HepG2 (cell line): ENCODE measurements at regions not wholly inside any gene's neighbourhood (a gene's known extent, or its start where the extent isn't known, plus 50 kb on each side); places are given as distances from the start of the nearest gene placed in this dataset.

ENCODE experiments used
- ELF3 ChIP-seq: IDR thresholded peaks from 2 replicates; pipeline ENCODE4 v1.6.1; 2016; ENCODE audit warnings: missing genetic modification reagents, missing compliant biosample characterization
- ETS1 ChIP-seq: sonication (generic); formaldehyde crosslinking; IDR thresholded peaks from 2 replicates; pipeline ENCODE4 v1.4.0; 2020; ENCODE audit warnings: missing genetic modification reagents
- FOXA1 ChIP-seq, 2 experiments: fragments of 450-650 bp in 1 of 2; sonication (generic) in 1 of 2; formaldehyde crosslinking in 1 of 2; IDR thresholded peaks; 2 replicates each; pipeline versions ENCODE4 v1.4.0 to v1.6.1; 2016 to 2020; ENCODE audit warnings: missing genetic modification reagents in 1 of 2
- FOXA3 ChIP-seq: IDR thresholded peaks from 2 replicates; pipeline ENCODE4 v1.6.1; 2016; ENCODE audit warnings: missing genetic modification reagents, missing compliant biosample characterization
- FOXP1 ChIP-seq, 2 experiments: fragments of 450-650 bp in 1 of 2; IDR thresholded peaks; 2 replicates each; pipeline ENCODE4 v1.6.1; 2017 to 2018; ENCODE audit warnings: antibody characterized with exemption in 1 of 2
- GABPA ChIP-seq, 2 experiments: IDR thresholded peaks; 2 replicates each; pipeline ENCODE4 v1.6.1; 2011 to 2016; ENCODE audit warnings: low read depth in 2 of 2, low read length in 1 of 2, missing biosample characterization in 1 of 2, missing genetic modification characterization in 1 of 2
- HNRNPH1 ChIP-seq: fragments of 200-400 bp; formaldehyde crosslinking; optimal IDR thresholded peaks from 2 replicates; pipeline ENCODE3; 2017; ENCODE audit warnings: mild to moderate bottlenecking, low read depth, low read length
- KIAA2018 ChIP-seq: sonication (generic); formaldehyde crosslinking; IDR thresholded peaks from 2 replicates; pipeline ENCODE4 v1.5.0; 2020; ENCODE audit warnings: mild to moderate bottlenecking, missing genetic modification reagents, borderline replicate concordance
- MAFF ChIP-seq: IDR thresholded peaks from 2 replicates; pipeline ENCODE4 v1.6.1; 2011; ENCODE audit warnings: low read depth, low read length, improper control_type of control experiment
- NR2C2 ChIP-seq: sonication (generic); formaldehyde crosslinking; IDR thresholded peaks from 2 replicates; pipeline ENCODE4 v1.4.0; 2020; ENCODE audit warnings: missing genetic modification reagents, mild to moderate bottlenecking, moderate library complexity, borderline replicate concordance
- NR2F1 ChIP-seq, 2 experiments: fragments of 450-650 bp in 1 of 2; formaldehyde crosslinking in 1 of 2; IDR thresholded peaks; 2 replicates each; pipeline versions ENCODE4 v1.5.0 to v1.6.1; 2016 to 2020; ENCODE audit warnings: mild to moderate bottlenecking in 1 of 2, missing compliant biosample characterization in 1 of 2, missing genetic modification reagents in 1 of 2, moderate library complexity in 1 of 2
- ONECUT2 ChIP-seq: sonication (generic); formaldehyde crosslinking; IDR thresholded peaks from 2 replicates; pipeline ENCODE4 v1.4.0; 2020; ENCODE audit warnings: missing genetic modification reagents
- ZBTB10 ChIP-seq: sonication (generic); formaldehyde crosslinking; IDR thresholded peaks from 2 replicates; pipeline ENCODE4 v1.4.0; 2020; ENCODE audit warnings: missing genetic modification reagents, borderline replicate concordance
- ZFP36L1 ChIP-seq: sonication (generic); formaldehyde crosslinking; IDR thresholded peaks from 2 replicates; pipeline ENCODE4 v1.8.0; 2022; ENCODE audit warnings: mild to moderate bottlenecking, missing genetic modification reagents, moderate library complexity
- ZNF589 ChIP-seq: sonication (generic); formaldehyde crosslinking; conservative IDR thresholded peaks from 2 replicates; pipeline ENCODE4 v1.8.0; 2022; ENCODE audit warnings: mild to moderate bottlenecking, moderate library complexity, missing genetic modification reagents
- ZNF703 ChIP-seq: sonication (generic); formaldehyde crosslinking; IDR thresholded peaks from 2 replicates; pipeline ENCODE4 v1.5.1; 2020; ENCODE audit warnings: missing genetic modification reagents, mild to moderate bottlenecking, moderate library complexity, borderline replicate concordance

DNA sequence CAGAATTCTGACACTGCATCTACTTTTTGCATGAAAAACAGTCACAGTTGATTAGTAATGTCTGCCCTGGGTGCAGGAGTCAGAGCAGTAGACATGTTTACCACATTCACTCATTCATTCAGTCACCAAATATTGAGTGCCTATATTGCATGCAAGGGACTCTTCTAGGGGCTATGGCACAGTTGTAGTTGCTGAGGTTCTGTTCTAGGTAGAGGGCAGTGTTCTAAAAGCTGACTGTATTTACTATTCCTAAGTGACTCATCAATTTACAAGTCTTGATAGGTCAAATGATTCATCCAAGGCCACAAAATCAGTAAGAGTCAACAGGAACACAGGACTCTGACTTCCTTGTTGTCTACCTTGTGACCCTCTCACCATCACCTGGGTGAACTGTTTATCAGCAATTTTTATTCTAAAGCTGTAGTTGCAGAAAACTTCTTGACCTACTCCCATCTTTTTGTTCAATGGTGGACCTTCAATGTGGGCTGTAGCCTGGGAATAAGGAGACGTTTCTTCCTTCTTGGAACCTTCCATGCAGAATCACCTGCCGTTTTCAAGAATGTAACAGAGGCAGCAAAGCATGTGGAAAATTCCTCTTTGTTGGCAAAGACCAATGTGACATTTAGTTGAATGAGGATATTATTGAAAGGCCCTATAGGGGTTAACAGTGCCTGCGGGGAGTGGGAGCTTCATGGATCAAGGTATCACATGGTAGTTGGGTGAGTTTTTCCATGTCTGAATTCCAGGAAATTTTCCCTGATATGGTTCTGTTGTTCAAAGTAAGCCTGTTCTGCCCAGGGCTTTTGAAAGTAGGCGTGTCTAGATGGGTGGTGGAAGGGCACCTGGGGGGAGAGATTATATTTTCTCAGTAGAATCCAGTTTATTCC lies 223.2 kb downstream of the KTN1 start (continued):
- peak; percentile 75 for TF ChIP-seq MAFF
- TF ChIP-seq ZBTB10 (CRISPR knock-in tag) = no peak
- no peak for TF ChIP-seq ZNF703 (CRISPR knock-in tag)
- peak; percentile 74 to 96 for TF ChIP-seq NR2F1 (CRISPR knock-in tag; IDR thresholded peaks at IDR 0.05)
- TF ChIP-seq NR2C2 = no peak
- TF ChIP-seq FOXP1 (IDR thresholded peaks at IDR 0.05) = no peak
- peak; percentile 66 for TF ChIP-seq FOXP1 (CRISPR knock-in tag; IDR thresholded peaks at IDR 0.05)
- TF ChIP-seq GABPA (IDR thresholded peaks at IDR 0.05; ENCODE audit: low read depth, low read length) = 0 out of 2 replicates have a peak, but pooled peaks have one; percentile 6
- peak; percentile 78 for TF ChIP-seq GABPA (CRISPR knock-in tag; IDR thresholded peaks at IDR 0.05; ENCODE audit: low read depth)
- TF ChIP-seq HNRNPH1 = no peak
- no peak for TF ChIP-seq FOXA1 (IDR thresholded peaks at IDR 0.05)
- TF ChIP-seq FOXA1 (CRISPR knock-in tag; IDR thresholded peaks at IDR 0.05) = peak; percentile 47; the same call in 1 of the 2 replicates
- no peak for TF ChIP-seq ZNF589 (CRISPR knock-in tag)
- TF ChIP-seq KIAA2018 (CRISPR knock-in tag) = no peak
- TF ChIP-seq ELF3 (CRISPR knock-in tag) = peak; percentile 94
- TF ChIP-seq ETS1 (CRISPR knock-in tag) = no peak
- peak; percentile 75 for TF ChIP-seq FOXA3 (CRISPR knock-in tag)
- TF ChIP-seq ONECUT2 (CRISPR knock-in tag) = no peak
- TF ChIP-seq ZFP36L1 (CRISPR knock-in tag) = no peak
